Posterior cingulate gyrus (tissue), 11 donors: ENCODE measurements at regions not wholly inside any gene's neighbourhood (a gene's known extent, or its start where the extent isn't known, plus 50 kb on each side); places are given as distances from the start of the nearest gene placed in this dataset.
A peak's percentile ranks its signal among the peaks of the same experiment; 100 is the strongest.
"Not testable (repeated sequence)": the region's sequence is repeated elsewhere in the genome, so short reads cannot be mapped to it uniquely, and the experiment has no call there.

Experiments used
- DNase-seq, 10 donors: peaks; one replicate each; pipeline versions ENCODE4 v3.0.0 to v3.0.0-alpha.2; 2020 to 2021; ENCODE audit warnings: mixed read lengths in 3 of 10
- intact Hi-C: fragments of 100-400 bp; cut with DNase I; formaldehyde crosslinking; loops from one replicate; pipeline ENCODE4 v1.15.1; 2023

DNA sequence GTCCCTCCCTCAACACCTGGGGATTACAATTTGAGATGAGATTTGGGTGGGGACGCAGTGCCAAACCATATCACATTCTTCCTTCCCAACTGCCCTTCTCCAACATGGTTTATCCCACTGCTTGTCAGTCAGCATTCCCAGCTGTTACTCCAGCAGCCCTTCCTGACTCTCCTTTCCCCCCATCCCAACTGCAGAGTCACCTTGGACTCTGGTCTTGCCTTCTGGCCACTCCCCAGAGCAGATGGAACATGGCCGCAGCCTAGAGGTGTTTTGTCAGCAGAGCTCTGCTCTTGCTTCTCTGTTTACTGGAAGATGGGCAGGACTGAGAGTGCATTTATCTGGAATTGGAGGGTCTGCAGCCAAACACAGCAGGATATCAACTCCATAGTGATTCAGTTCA, 51.2 kb upstream of the MEX3C start:
- intact Hi-C loops, result no loop called here
- no peak for DNase-seq

DNA sequence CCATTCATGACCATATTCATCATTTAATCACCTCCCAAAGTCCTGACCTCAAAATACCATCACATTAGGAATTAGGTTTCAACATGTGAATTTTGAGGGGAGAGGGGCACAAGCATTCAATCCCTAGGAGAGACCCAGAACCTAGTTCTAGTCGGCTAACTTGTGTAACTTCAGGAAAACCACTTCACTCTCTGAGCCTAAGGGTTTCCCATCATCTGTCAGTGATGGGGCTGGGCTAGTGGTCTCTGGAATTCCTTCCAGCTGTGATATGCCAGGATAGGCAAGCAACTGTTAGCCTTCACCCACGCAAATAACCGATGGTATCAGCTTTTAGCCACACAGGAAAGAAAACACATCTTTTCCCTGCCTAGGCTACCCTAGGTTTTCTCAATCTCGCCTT, 52.5 kb upstream of the MEX3C start:
- DNase-seq, result no peak
- intact Hi-C loops, result no loop called here

DNA sequence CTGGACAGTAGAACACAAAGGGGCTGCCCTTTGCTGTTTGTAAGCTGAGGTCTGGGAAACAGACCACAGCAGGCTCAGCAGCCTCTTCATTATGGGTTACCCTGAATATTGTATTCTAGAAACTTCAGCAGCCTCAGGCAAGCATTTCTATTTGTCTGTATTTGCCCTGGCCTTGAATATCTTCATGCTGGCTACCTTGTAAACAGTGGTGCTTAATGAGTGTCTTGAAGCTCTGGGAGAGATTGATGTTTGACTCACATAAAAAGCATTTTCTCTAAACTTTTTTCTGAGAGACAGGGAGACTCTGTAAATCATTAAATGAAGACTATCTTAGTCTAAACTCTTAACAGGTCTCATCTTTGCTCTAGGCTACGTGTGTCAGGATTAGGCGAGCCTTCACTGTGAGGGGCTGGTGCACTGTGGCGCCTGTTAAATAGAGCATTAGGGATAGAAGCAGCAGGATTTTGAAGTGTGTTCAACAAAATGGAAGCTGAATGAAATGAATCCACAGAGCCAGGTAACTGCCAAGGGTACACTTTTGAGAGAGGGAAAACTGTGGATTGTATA, 53.1 kb upstream of the MEX3C start:
- no peak for DNase-seq
- intact Hi-C loops, result no loop called here

DNA sequence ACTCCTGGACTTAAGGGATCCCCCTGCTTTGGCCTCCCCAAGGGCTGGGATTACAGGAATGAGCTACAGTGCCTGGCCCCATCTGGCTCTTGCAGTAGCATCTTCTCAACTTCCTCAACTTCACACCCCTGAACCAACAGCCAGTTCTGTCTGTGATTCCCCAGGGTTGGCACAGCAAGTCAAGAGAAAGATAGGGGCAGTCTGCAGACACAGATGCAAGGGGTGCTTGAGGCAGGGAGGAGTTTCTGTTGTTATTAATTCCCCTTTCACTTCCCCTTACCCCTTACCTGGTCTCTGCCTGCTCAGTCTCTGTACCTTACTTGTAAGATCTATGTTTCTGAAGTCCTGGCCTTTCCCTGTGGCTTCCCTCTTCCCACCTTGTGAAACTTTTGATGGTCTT, 54.1 kb upstream of the MEX3C start:
- intact Hi-C loops, result no loop called here
- DNase-seq, result no peak

DNA sequence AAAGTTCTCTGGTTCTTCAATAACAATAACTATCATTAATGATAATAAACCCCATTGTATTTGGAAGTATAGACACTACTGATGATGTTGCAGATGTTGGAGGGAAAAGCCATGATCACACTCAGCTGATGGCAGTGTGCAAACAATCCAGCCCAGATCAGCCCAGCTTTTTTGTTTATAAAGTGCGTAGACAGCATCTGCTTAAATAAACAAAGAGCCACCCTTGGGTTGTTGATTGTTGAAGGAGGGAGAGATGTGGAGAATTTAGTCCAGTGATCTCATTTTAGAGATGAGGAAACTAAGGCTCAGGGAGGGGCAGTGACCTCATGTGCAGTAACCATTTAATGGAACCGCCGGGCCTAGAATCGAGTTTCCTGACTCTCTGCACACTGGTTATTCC, 56.0 kb upstream of the MEX3C start:
- DNase-seq, result no peak
- intact Hi-C loops, result no loop called here

DNA sequence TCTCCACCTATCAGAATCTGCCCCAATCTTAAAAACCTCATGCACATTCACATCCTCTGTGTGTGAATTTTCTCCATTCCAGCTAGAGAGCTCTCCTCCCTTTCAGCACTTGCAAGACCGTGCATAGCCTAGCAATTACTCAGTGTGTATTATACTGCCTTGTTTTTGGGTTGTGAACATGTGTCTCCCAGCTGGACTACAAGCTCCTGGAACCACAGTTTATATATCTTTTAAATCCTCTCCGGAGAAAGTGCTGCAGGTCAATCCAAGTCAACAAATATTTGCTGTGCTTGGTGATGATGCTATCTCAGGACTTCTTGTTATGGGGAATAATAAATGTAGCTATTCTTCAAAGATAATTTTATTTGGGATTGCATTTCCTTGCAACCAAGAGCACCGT, 58.2 kb upstream of the MEX3C start:
- DNase-seq, result no peak
- intact Hi-C loops, result no loop called here

DNA sequence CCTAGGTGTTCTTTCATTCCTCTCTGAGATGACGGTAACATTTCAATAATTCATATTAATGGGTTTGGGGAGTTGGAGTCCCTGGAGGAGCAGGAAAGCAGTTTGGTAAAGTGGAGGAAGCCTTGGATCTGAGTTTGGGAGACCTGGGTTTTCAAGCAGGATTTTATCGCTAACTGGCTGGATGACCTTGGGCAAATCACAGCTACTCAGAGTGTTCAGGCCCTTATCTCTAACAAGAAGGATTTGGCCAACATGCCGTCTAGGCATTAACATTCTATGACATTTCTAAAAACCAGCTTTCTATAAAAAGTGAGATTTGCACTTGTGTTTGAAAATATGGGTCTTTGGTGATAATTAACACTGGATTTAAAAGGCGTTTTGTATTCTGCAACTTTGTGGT, 59.7 kb upstream of the MEX3C start:
- DNase-seq, result no peak
- intact Hi-C loops, result no loop called here

DNA sequence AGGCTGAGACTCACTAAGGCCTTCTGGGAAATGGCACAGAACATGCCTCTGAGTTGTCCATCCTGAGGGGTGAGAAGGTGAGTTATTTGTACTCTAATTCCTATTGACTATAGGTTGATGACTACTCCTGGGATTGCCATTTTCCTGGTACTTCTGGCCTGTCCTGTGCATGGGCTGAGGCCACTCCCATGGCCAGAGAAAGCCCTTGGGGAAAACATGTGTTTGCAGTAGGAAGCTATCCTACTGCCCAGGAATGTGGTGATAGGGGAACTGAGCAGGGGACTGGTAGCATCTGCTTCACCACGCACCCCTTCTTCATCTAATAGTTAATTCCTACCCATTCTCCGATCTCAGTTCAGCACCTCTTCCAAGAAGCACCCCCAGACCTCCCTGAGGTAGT, 62.6 kb upstream of the MEX3C start:
- no peak for DNase-seq
- intact Hi-C loops, result no loop called here

DNA sequence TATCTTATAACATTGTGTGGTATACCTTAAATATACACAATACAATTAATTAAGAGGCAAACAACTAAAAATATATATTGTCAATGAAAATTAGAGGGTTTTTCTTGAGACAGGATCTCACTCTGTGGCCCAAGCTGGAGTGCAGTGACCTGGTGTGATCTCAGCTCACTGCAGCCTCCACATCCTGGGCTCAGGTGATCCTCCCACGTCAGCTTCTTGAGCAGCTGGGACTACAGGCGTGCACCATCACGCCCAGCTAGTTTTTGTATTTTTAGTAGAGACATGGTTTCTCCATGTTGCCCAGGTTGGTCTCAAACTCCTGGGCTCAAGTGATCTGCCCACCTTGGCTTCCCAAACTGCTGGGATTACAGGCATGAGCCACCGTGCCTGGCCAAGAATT, 68.6 kb upstream of the MEX3C start:
- intact Hi-C loops, DNase-seq: not testable (repeated sequence)

DNA sequence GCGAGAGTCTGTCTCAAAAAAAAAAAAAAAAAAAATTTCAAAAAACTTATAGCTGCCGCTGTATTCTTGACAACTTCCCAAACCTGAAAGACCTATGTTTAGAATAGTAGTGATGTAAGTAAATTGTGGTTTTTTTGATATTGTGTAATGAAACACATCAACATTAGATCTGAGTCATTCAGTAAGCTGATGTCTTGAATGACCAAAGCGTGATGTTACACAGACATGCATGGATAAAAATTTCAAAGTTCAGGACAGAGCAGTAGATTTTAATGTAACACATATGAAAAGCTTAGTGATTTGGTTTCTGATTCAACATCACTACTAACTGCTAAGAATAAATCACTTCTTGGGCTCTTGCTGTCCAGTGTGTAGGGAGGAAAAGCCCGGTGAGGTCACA, 69.3 kb upstream of the MEX3C start:
- intact Hi-C loops, result no loop called here
- no peak for DNase-seq

DNA sequence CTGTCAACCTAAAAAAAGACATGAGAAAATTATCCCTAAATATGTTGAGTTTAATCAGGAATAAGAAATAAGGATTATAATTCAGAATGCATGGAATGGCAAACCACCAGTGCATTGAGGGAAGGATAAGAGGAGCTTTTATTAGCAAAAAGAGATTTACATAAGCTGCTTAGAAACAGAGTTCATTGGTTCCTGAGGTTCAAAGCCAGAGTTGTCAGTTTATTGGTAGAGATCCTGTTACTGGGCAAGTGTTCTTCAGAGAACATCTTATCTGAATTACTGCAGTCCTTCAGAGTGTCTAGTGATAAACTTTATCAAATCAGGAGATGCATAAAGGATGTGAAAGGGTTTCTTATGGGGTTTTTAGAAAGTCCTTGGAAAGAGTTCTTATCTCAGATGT, 76.0 kb upstream of the MEX3C start:
- no peak for DNase-seq
- intact Hi-C loops, result no loop called here

DNA sequence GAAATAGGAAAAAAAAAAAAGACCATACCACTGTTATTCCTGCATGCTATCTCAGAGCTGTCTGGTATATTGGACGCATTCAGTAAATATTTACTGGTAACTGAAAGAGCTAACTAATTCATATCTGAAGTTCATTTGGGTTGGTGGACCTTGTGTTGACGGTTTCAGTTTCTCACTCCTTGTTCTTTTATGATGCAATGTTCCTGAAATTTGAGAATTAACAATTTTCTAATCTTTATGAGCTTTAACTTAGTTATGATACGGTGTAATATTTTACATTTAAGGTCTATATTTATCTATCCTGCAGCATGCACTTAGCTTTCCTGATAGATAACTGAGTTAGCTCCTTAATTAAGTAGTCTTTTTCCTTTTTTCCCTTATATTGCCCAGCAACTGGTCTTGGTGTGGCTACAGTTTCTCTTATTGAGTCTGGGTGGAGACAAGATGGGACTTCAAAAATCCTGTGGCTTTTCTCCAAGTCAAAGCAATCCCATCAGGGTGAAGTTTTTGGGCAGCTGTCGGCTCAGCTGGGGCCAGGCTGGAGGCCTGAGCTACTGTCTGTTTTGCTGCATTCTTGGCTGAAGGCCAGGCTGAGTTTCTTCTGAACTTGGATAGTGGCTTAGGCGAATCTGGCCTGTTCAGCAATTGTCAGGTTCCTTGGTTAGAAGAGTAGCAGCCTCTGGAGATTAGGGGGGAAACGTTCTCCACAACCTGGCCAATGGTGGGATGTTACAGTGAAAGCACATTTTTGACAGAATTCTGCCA, 78.4 kb upstream of the MEX3C start:
- DNase-seq, result no peak

DNA sequence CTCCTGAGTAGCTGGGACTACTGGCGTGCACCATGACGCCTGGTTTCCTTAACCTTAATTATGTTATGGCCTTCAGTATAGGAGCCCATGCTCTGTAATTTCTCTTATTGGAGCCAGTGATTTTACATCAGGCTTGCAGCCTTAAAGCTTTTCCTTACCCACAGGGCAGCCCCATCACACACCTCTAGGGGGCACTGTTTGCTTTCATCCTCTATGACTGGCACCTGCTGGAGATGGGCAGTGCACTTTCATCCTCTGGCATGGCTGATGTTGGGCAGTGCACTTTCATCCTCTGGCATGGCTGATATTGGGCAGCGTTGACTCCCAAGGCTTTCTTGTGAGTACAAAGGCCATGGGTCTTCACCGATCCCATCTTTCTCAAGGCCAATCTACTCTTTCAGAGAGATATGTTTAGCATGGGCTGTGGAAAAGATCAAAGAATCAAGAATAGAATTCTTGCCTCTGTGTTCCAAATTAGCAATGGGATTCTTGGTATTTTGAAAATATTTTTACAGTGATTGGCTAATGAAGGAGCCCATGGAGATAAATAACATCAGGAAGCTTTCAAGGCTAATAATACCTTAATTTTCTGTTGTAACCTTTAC, 80.7 kb upstream of the MEX3C start:
- intact Hi-C loops, result loop anchor here (2.0 to 5.0 kb wide), 2 partner anchors 166 to 259 kb away; no protein-coding TSS in a partner anchor
- peak in 8 of 10 donors; percentile 18 to 90 (median 64) for DNase-seq

More for the DNA sequence above, 78.4 kb upstream of the MEX3C start:
- intact Hi-C loops, result loop anchor here (5.0 kb wide), 1 partner anchor 164 kb away; no protein-coding TSS in a partner anchor

DNA sequence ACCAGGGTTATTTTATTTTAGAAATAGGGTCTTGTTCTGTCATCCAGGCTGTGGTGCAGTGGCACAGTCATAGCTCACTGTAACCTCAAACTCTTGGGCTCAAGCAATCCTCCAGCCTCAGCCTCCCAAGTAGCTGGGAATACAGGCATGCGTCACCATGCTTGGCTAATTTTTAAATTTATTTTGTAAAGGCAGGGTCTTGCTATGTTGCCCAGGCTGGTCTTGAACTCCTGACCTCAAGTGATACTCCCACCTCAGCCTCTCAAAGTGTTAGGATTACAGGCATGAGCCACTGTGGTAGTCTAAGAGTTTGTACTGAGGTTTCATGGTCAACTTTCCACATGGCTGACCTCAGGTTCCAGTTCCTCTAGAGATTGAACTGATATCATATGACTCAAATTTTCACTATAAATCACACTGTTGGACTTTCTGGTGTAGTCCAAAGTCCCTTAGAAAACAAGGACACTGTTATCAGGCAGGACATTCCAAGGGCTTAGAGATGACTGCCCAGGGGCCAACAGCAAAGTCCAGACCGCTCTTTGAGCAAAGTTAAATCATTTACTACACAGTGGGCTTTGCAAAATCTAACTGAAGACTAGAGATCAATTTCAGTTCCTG, 82.0 kb upstream of the MEX3C start:
- no peak for DNase-seq
- intact Hi-C loops, result loop anchor here (2.0 to 5.0 kb wide), 2 partner anchors 167 to 257 kb away; no protein-coding TSS in a partner anchor

DNA sequence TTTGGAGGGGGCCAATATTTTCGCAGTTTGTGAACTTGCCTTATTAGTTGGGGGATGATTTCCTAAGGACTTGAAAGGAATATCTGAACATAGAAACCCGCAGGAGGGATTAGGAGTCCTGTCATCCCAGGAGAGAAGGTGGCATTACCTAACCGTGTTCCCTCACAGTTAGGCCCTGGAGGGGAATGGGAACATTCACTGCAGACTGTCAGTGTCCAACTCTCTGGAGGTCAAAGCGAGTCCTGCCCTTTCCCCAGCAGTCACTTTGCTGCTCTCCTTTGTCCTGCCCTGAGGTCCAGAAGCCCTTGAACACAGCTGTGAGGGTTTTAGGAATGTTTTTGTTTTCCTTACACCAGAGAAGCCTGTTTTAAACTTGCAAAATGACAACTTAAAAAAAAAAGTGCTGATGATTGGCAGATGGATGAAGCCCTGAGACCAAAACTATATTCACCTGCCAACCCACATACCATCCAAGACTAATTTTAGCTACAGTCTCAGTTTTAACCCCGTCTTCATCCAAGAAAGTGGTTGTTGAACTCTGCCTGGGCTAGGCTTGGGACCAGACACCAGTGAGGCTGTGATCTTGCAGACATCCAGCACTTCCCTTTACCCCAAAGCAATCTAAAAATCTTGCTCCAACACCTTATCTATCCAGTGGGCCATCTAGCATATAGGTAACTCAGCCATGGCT, 90.5 kb upstream of the MEX3C start:
- DNase-seq, result no peak
- intact Hi-C loops, result no loop called here

DNA sequence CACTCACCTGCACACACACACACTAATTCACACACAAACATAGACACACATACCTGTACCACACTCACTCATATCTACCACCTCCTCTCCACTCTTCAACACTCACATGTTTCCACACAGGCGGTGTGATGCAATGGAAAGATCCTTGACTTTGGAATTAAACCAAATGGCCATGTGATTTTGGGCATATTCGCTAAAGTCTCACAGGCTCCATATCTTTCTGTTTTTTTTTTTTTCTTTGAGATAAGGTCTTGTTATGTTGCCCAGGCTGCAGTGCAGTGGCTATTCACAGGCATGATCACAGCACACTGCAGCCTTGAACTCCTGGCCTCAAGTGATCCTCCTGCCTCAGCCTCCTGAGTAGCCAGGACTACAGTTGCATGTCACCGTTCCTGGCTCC, 91.1 kb upstream of the MEX3C start:
- intact Hi-C loops, result no loop called here
- DNase-seq, result no peak

DNA sequence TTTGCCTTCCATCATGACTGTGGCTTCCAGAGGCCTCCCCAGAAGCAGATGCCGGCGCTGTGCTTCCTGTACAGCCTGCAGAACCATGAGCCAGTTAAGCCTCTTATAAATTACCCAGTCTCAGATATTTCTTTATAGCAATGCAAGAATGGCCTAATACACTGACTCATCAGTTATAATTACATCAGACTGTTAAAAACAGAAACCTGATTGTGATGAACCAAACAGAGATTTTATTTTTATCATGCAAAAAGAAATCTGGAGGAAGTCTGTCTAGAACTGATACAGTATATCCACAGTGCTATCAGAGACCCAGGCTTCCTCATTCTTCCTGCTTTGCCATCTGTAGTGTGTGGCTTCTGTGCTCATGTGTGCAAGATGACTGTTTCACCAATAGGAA, 93.4 kb upstream of the MEX3C start:
- intact Hi-C loops, result no loop called here
- DNase-seq, result no peak

DNA sequence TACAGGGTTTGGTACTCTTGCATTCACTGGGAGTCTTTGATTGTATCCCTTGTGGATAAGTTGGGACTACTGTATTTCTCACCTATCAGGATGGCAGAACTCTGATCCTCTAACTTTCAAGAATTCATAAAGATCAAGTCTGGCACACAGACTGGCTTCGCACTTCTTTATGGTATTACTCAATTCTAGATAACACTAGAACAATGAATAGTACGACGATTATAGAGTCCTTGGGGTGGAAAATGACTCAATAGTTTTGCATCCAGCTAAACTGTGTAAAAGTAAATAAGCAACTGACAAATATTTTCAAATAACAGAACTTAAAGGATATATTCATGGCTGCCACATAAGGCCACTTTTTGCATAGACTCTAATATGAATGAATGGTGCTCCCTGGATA, 103.4 kb upstream of the MEX3C start:
- intact Hi-C loops, result no loop called here
- DNase-seq, result no peak

DNA sequence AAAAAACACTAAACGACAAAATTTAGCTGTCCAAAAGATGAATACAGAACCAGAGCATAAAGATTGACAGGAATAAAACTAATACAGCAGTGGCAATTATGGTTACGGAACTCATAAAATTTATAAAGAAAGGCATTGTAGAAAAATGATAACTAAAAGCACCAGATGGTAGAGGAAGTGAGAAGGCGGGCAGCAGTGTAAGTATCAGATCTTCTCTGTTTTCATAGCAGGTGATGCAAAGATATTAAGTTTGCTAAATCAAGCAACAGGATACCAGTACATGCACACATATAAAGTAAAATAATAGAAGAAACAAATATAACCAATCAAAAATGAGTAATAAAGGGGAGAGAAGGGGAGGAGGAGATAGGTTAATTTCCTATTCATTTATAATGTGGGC, 103.9 kb upstream of the MEX3C start:
- intact Hi-C loops, result no loop called here
- DNase-seq, result no peak

DNA sequence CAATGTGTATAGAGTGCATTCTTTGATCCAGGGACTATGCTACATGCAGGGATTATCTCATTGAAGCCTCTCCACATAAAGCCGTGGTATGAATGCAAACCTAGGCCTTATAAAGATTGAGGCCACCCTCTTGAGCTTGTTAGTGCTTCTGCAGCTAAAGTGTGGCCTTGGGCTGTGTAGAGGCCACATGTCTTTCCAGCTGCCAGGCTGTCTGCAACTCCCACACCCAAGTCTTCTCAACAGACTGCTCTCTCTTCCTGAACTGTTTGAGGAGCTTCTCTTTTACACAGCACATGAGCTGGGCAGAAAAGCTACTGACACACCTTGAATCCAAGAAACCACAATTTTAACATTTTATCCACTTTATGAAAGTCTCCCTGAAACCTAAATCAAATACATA, 119.2 kb upstream of the MEX3C start:
- intact Hi-C loops, result no loop called here
- no peak for DNase-seq

DNA sequence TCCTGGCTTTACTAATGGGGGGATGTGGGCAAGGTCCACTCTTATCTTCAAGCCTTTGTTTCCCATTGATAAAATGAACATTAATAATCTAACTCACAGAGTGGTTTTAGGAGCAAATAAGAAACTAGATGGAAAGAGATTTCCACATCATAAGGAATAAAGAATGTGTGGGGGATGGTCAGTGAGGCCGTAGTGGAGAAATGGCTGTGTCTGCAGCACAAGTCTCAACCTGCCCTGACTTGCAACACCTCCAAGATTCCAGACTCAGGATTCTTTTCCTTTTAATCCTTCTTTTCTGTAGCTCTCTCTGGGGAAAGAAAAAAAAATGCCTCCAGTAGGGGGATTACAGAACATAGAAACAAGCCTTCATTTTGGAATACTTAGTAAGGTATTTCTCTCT, 124.2 kb upstream of the MEX3C start:
- no peak for DNase-seq
- intact Hi-C loops, result no loop called here
